ENCODE measurements at regions not wholly inside any gene's neighbourhood (a gene's known extent, or its start where the extent isn't known, plus 50 kb on each side); places are given as distances from the start of the nearest gene placed in this dataset.

- no peak overlapping the region for H3K4me3 ChIP-seq (replicated peaks; ENCODE audit: low read depth, low read length)
- TF ChIP-seq, protein P1, sequence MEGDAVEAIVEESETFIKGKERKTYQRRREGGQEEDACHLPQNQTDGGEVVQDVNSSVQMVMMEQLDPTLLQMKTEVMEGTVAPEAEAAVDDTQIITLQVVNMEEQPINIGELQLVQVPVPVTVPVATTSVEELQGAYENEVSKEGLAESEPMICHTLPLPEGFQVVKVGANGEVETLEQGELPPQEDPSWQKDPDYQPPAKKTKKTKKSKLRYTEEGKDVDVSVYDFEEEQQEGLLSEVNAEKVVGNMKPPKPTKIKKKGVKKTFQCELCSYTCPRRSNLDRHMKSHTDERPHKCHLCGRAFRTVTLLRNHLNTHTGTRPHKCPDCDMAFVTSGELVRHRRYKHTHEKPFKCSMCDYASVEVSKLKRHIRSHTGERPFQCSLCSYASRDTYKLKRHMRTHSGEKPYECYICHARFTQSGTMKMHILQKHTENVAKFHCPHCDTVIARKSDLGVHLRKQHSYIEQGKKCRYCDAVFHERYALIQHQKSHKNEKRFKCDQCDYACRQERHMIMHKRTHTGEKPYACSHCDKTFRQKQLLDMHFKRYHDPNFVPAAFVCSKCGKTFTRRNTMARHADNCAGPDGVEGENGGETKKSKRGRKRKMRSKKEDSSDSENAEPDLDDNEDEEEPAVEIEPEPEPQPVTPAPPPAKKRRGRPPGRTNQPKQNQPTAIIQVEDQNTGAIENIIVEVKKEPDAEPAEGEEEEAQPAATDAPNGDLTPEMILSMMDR (IDR thresholded peaks at IDR 0.05; ENCODE audit: low read length, missing control alignments), result no peak
- no peak for DNase-seq (ENCODE audit: low read depth)
Observed at GRCh38 chr16:76796978-76797377, 394.0 kb upstream of the MON1B start.

DNA sequence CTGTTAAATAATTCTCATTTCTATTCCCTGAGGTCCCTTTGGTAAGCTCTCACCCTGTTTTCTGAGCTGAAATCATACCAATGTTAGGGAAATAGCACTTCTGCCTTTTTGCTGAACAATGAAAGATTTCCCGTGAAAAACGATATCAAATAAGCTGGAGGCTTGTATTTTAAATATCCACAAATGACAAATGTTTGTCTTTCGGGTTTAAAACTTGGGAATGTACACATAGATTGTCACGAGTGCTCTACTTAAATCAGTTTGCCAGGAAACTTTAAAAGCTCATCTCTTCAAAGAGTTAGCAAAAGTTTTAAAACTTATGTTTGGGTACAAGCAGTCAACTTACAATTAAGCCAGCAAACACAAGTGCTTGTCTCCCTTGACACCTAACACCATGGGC, 393.5 kb upstream of the MON1B start:
- TF ChIP-seq, protein P1 (IDR thresholded peaks at IDR 0.05; ENCODE audit: low read length, missing control alignments), result no peak
- no peak for DNase-seq (ENCODE audit: low read depth)
- H3K4me3 ChIP-seq (replicated peaks; ENCODE audit: low read depth, low read length), result no peak overlapping the region

GRCh38 chr16:76800196-76800595, 390.8 kb upstream of the MON1B start:
- TF ChIP-seq, protein P1 (IDR thresholded peaks at IDR 0.05; ENCODE audit: low read length, missing control alignments), result no peak
- no peak for DNase-seq (ENCODE audit: low read depth)
- H3K4me3 ChIP-seq (replicated peaks; ENCODE audit: low read depth, low read length), result no peak overlapping the region

GRCh38 chr16:76801357-76801756, 389.6 kb upstream of the MON1B start:
- DNase-seq (ENCODE audit: low read depth), result no peak
- H3K4me3 ChIP-seq (replicated peaks; ENCODE audit: low read depth, low read length), result no peak overlapping the region
- TF ChIP-seq, protein P1 (IDR thresholded peaks at IDR 0.05; ENCODE audit: low read length, missing control alignments), result no peak

GRCh38 chr16:76816475-76816874, 374.5 kb upstream of the MON1B start:
- no peak for DNase-seq (ENCODE audit: low read depth)
- H3K4me3 ChIP-seq (replicated peaks; ENCODE audit: low read depth, low read length), result no peak overlapping the region
- TF ChIP-seq, protein P1 (IDR thresholded peaks at IDR 0.05; ENCODE audit: low read length, missing control alignments), result no peak

- no peak overlapping the region for H3K4me3 ChIP-seq (replicated peaks; ENCODE audit: low read depth, low read length)
- TF ChIP-seq, protein P1 (IDR thresholded peaks at IDR 0.05; ENCODE audit: low read length, missing control alignments), result no peak
- no peak for DNase-seq (ENCODE audit: low read depth)
Observed at GRCh38 chr16:76818606-76819181, 372.3 kb upstream of the MON1B start.

GRCh38 chr16:76819226-76819916, 371.6 kb upstream of the MON1B start:
- TF ChIP-seq, protein P1 (IDR thresholded peaks at IDR 0.05; ENCODE audit: low read length, missing control alignments), result no peak
- H3K4me3 ChIP-seq (replicated peaks; ENCODE audit: low read depth, low read length), result no peak overlapping the region
- no peak for DNase-seq (ENCODE audit: low read depth)

Data from fibroblast of pulmonary artery (primary cell).